H9 (cell line): ENCODE measurements at regions not wholly inside any gene's neighbourhood (a gene's known extent, or its start where the extent isn't known, plus 50 kb on each side); places are given as distances from the start of the nearest gene placed in this dataset.

Experiments used
- DNase-seq: peaks from one replicate; pipeline ENCODE4 v3.0.0-alpha.2; 2017
- H2AFZ ChIP-seq: one replicate; pipeline ENCODE4 v1.6.1; 2013; ENCODE audit warnings: mild to moderate bottlenecking, low read length, control low read depth, moderate library complexity
- H2AK5ac ChIP-seq: 2 replicates; pipeline ENCODE4 v1.6.1; 2013; ENCODE audit warnings: low read length, control low read depth, mixed read lengths; ENCODE audit not compliant: insufficient read length
- H2BK120ac ChIP-seq: one replicate; pipeline ENCODE4 v1.6.1; 2013; ENCODE audit warnings: low read depth, mild to moderate bottlenecking, low read length, control low read depth, inconsistent platforms; ENCODE audit not compliant: poor library complexity, severe bottlenecking
- H2BK12ac ChIP-seq: 2 replicates; pipeline ENCODE4 v1.6.1; 2013; ENCODE audit warnings: low read length, control low read depth, mixed read lengths, low read depth; ENCODE audit not compliant: insufficient read length
- H2BK15ac ChIP-seq: 2 replicates; pipeline ENCODE4 v1.6.1; 2013; ENCODE audit warnings: low read depth, low read length, control low read depth
- H2BK20ac ChIP-seq: one replicate; pipeline ENCODE4 v1.6.1; 2013; ENCODE audit warnings: low read depth, mild to moderate bottlenecking, low read length, control low read depth, inconsistent platforms; ENCODE audit not compliant: poor library complexity, severe bottlenecking
- H2BK5ac ChIP-seq: 2 replicates; pipeline ENCODE4 v1.6.1; 2013; ENCODE audit warnings: low read length, control low read depth, mixed read lengths; ENCODE audit not compliant: insufficient read length
- H3K14ac ChIP-seq: 2 replicates; pipeline ENCODE4 v1.6.1; 2013; ENCODE audit warnings: low read length, control low read depth; ENCODE audit not compliant: insufficient read depth
- H3K18ac ChIP-seq: 2 replicates; pipeline ENCODE4 v1.6.1; 2013; ENCODE audit warnings: low read depth, mild to moderate bottlenecking, mixed read lengths, low read length, control low read depth; ENCODE audit not compliant: insufficient read length
- H3K23ac ChIP-seq: 2 replicates; pipeline ENCODE4 v1.6.1; 2013; ENCODE audit warnings: low read length, control low read depth, mixed read lengths, low read depth; ENCODE audit not compliant: insufficient read length
- H3K23me2 ChIP-seq: 2 replicates; pipeline ENCODE4 v1.6.1; 2013; ENCODE audit warnings: low read depth, mild to moderate bottlenecking, mixed read lengths, low read length, control low read depth; ENCODE audit not compliant: insufficient read length, poor library complexity, severe bottlenecking
- H3K27ac ChIP-seq: 2 replicates; pipeline ENCODE4 v1.5.1; 2013; ENCODE audit warnings: low read length, control low read depth, mixed read lengths, low read depth; ENCODE audit not compliant: insufficient read length
- H3K27me3 ChIP-seq: 2 replicates; pipeline ENCODE4 v1.6.1; 2013; ENCODE audit warnings: low read length, control low read depth, inconsistent platforms; ENCODE audit not compliant: insufficient read depth
- H3K4ac ChIP-seq: 2 replicates; pipeline ENCODE4 v1.6.1; 2013; ENCODE audit warnings: low read depth, mild to moderate bottlenecking, control low read depth, inconsistent platforms, low read length, moderate library complexity
- H3K4me1 ChIP-seq: 2 replicates; pipeline ENCODE4 v1.6.1; 2013; ENCODE audit warnings: low read length, control low read depth, inconsistent platforms; ENCODE audit not compliant: insufficient read depth
- H3K4me2 ChIP-seq: 2 replicates; pipeline ENCODE4 v1.6.1; 2013; ENCODE audit warnings: low read length, control low read depth, mixed read lengths; ENCODE audit not compliant: insufficient read length, insufficient read depth
- H3K56ac ChIP-seq: 2 replicates; pipeline ENCODE4 v1.6.1; 2013; ENCODE audit warnings: low read depth, mild to moderate bottlenecking, mixed read lengths, low read length, control low read depth; ENCODE audit not compliant: insufficient read length
- H3K79me1 ChIP-seq: 2 replicates; pipeline ENCODE4 v1.6.1; 2013; ENCODE audit warnings: low read depth, mild to moderate bottlenecking, moderate library complexity, low read length, control low read depth, inconsistent platforms; ENCODE audit not compliant: insufficient read depth, poor library complexity, severe bottlenecking
- H3K79me2 ChIP-seq: 2 replicates; pipeline ENCODE4 v1.6.1; 2013; ENCODE audit warnings: low read length, control low read depth, inconsistent platforms; ENCODE audit not compliant: insufficient read depth
- H3K9ac ChIP-seq: 2 replicates; pipeline ENCODE4 v1.6.1; 2013; ENCODE audit warnings: low read length, control low read depth, mixed read lengths; ENCODE audit not compliant: insufficient read length; ENCODE audit errors: extremely low read depth
- H3K9me3 ChIP-seq: one replicate; pipeline ENCODE4 v1.6.1; 2013; ENCODE audit warnings: low read depth, low read length, inconsistent platforms; ENCODE audit not compliant: control insufficient read depth
- H3T11ph ChIP-seq: one replicate; pipeline ENCODE4 v1.6.1; 2013; ENCODE audit warnings: mild to moderate bottlenecking, low read length, control low read depth, inconsistent platforms
- H4K20me1 ChIP-seq: one replicate; pipeline ENCODE4 v1.6.1; 2013; ENCODE audit not compliant: control insufficient read depth, insufficient read length, insufficient read depth
- H4K5ac ChIP-seq: 2 replicates; pipeline ENCODE4 v1.6.1; 2013; ENCODE audit warnings: low read depth, mild to moderate bottlenecking, mixed read lengths, low read length, control low read depth; ENCODE audit not compliant: insufficient read length
- H4K8ac ChIP-seq: replicated peaks from 2 replicates; pipeline ENCODE4 v1.6.1; 2013; ENCODE audit warnings: low read length, control low read depth, mixed read lengths, low read depth; ENCODE audit not compliant: insufficient read length
- H4K91ac ChIP-seq: 2 replicates; pipeline ENCODE4 v1.6.1; 2013; ENCODE audit warnings: low read depth, mild to moderate bottlenecking, moderate library complexity, mixed read lengths, low read length, control low read depth; ENCODE audit not compliant: insufficient read length
- H3K27ac Mint-ChIP-seq, 3 experiments: 2 replicates in 2 of 3; 3 replicates in 1 of 3; pipeline ENCODE4 v1.8.0; 2020 to 2021; ENCODE audit warnings: mixed read lengths in 3 of 3, mild to moderate bottlenecking in 1 of 3, moderate library complexity in 1 of 3
- H3K27me3 Mint-ChIP-seq: 2 replicates; pipeline ENCODE4 v1.8.0; 2021; ENCODE audit warnings: low read depth, mild to moderate bottlenecking, moderate library complexity, mixed read lengths
- H3K36me3 Mint-ChIP-seq, 3 experiments: 2 replicates in 2 of 3; 3 replicates in 1 of 3; pipeline ENCODE4 v1.8.0; 2020 to 2021; ENCODE audit warnings: low read depth in 3 of 3, mixed read lengths in 3 of 3; ENCODE audit not compliant: insufficient read depth in 1 of 3
- H3K4me1 Mint-ChIP-seq, 2 experiments: 2 replicates each; pipeline ENCODE4 v1.8.0; 2020; ENCODE audit warnings: mixed read lengths in 2 of 2
- H3K4me3 Mint-ChIP-seq, 2 experiments: 2 replicates in 1 of 2; 3 replicates in 1 of 2; pipeline ENCODE4 v1.8.0; 2020 to 2021; ENCODE audit warnings: mild to moderate bottlenecking in 2 of 2, mixed read lengths in 2 of 2, moderate library complexity in 1 of 2
- H3K9me3 Mint-ChIP-seq, 2 experiments: 2 replicates in 1 of 2; 3 replicates in 1 of 2; pipeline ENCODE4 v1.8.0; 2020; ENCODE audit warnings: mild to moderate bottlenecking in 2 of 2, mixed read lengths in 2 of 2, moderate library complexity in 1 of 2
- CTCF ChIP-seq: fragments of 200-600 bp; sonication (generic); conservative IDR thresholded peaks from 3 replicates; pipeline ENCODE4 v1.8.0; 2021; ENCODE audit warnings: antibody characterized with exemption, mild to moderate bottlenecking
- WGBS: extraction: QIAGEN DNeasy Blood & Tissue Kit; methylation state at CpG from one replicate; pipeline ENCODE4 v1.1.7; 2013; ENCODE audit warnings: missing lambda C conversion rate, low lambda C conversion rate, mixed read lengths; ENCODE audit not compliant: insufficient read length; ENCODE audit errors: extremely low coverage; 5-methylcytosine and 5-hydroxymethylcytosine counted together

DNA sequence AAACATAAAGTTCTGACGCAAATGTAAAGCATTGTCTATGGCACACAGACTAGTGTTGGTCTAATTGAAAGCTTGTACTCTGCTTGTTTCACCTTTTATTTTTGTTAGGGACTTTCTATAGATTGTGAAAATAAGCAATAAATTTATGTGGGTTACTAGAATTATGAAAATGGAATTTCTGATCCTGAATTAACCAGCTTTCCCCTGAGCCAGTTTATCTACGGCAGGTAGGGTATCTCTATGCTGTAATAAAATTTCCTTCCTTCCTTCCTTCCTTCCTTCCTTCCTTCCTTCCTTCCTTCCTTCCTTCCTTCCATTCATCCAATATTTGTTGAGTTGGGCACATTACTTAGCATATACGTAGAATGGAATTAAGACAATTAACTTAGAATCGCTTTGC is 362.6 kb upstream of the SPRED2 start:
- Histone ChIP-seq H4K8ac (no peak overlapping the region), H3K27ac (no peak overlapping the region), H3K79me2 (no peaks in the 10 kb centered on the region), H2AFZ (no peak overlapping the region), H3K18ac (no peak overlapping the region), H4K91ac (no peak overlapping the region), H3K4me1 (no peaks in the 10 kb centered on the region), H2BK20ac (no peak overlapping the region), H3K4ac (no peak overlapping the region), H4K20me1 (no peaks in the 10 kb centered on the region), H3K56ac (no peak overlapping the region), H2BK15ac (no peak overlapping the region), H2BK12ac (no peak overlapping the region), H3K9ac (no peak overlapping the region), H3K23ac (no peak overlapping the region), H3K27me3 (no peaks in the 10 kb centered on the region), H2AK5ac (no peak overlapping the region), H3K23me2 (no peaks in the 10 kb centered on the region), H3K9me3 (no peaks in the 10 kb centered on the region), H3K4me2 (no peak overlapping the region), H3K14ac (no peak overlapping the region), H3T11ph (no peak overlapping the region), H4K5ac (no peak overlapping the region), H3K79me1 (no peaks in the 10 kb centered on the region), H2BK5ac (no peak overlapping the region), H2BK120ac (no peak overlapping the region)
- DNase-seq = no peak
- no peak for TF ChIP-seq CTCF
- Mint-ChIP-seq H3K27ac (no peak overlapping the region), H3K4me1 (peaks cover 10 to 11% of the 10 kb centered on the region in 2 experiments), H3K9me3 (no peaks in the 10 kb centered on the region), H3K27me3 (no peaks in the 10 kb centered on the region; the same call in 1 of the 2 replicates), H3K4me3 (no peak overlapping the region), H3K36me3 (no peaks in the 10 kb centered on the region)
- WGBS = no CpG with 5 or more reads among the region's 4 CpGs
